Gastrocnemius medialis (tissue), 4 donors: ENCODE measurements at regions not wholly inside any gene's neighbourhood (a gene's known extent, or its start where the extent isn't known, plus 50 kb on each side); places are given as distances from the start of the nearest gene placed in this dataset.
A peak's percentile ranks its signal among the peaks of the same experiment; 100 is the strongest.

ENCODE experiments used
- ATAC-seq, 2 donors: fragments of 150-250 bp; one replicate each; pipeline ENCODE4 v1.9.1; 2016
- DNase-seq, 2 donors: peaks; one replicate each; pipeline ENCODE4 v3.0.0-alpha.2; 2019
- H3K27ac ChIP-seq, 4 donors: fragments of 200-600 bp; sonication (generic); 1 replicate in 1 of 4; 2 replicates in 3 of 4; pipeline ENCODE4 v1.5.1; 2016 to 2018; ENCODE audit warnings: mild to moderate bottlenecking in 2 of 4, moderate library complexity in 1 of 4
- H3K27me3 ChIP-seq, 3 donors: fragments of 200-600 bp; sonication (generic) in 2 of 3; 1 replicate in 1 of 3; 2 replicates in 2 of 3; pipeline versions ENCODE4 v1.5.1 to v1.6.0; 2016 to 2019; ENCODE audit warnings: mild to moderate bottlenecking in 1 of 3, moderate library complexity in 1 of 3
- H3K36me3 ChIP-seq, 2 donors: fragments of 200-600 bp; sonication (generic) in 1 of 2; one replicate each; pipeline ENCODE4 v1.5.1; 2017 to 2018
- H3K4me1 ChIP-seq, 2 donors: fragments of 200-600 bp; sonication (generic) in 1 of 2; one replicate each; pipeline ENCODE4 v1.5.1; 2016 to 2017; ENCODE audit warnings: mild to moderate bottlenecking in 2 of 2
- H3K4me3 ChIP-seq, 4 donors: fragments of 200-600 bp; sonication (generic) in 3 of 4; 1 replicate in 1 of 4; 2 replicates in 3 of 4; pipeline ENCODE4 v1.5.1; 2016 to 2019; ENCODE audit warnings: mild to moderate bottlenecking in 2 of 4
- H3K9me3 ChIP-seq, 3 donors: fragments of 200-600 bp; sonication (generic) in 2 of 3; 1 replicate in 1 of 3; 2 replicates in 2 of 3; pipeline ENCODE4 v1.5.1; 2016 to 2019
- POLR2A ChIP-seq, 2 donors: fragments of 450-650 bp; IDR thresholded peaks; one replicate each; pipeline ENCODE4 v1.6.1; 2017; ENCODE audit warnings: antibody characterized with exemption in 2 of 2, mild to moderate bottlenecking in 2 of 2, moderate library complexity in 2 of 2
- in situ Hi-C, 4 donors: fragments of 200-750 bp; cut with MboI; loops; one replicate each; pipeline versions ENCODE4 v1.15.0 to v1.8.0; 2017; ENCODE audit warnings: low sequenced_read_pairs in 4 of 4
- intact Hi-C: fragments of 100-400 bp; cut with DNase I; formaldehyde crosslinking; loops from one replicate; pipeline ENCODE4 v1.15.1; 2023; ENCODE audit warnings: low total_unique reads
- TF ChIP-seq, protein P1 (sequence below), 5 experiments: fragments of 450-650 bp in 3 of 5; fragments of 200-600 bp in 2 of 5; sonication (generic) in 2 of 5; IDR thresholded peaks in 4 of 5; conservative IDR thresholded peaks in 1 of 5; 1 replicate in 4 of 5; 2 replicates in 1 of 5; pipeline ENCODE4 v1.5.1; 2016 to 2019; ENCODE audit warnings: antibody characterized with exemption in 5 of 5, mild to moderate bottlenecking in 3 of 5, moderate library complexity in 3 of 5

DNA sequence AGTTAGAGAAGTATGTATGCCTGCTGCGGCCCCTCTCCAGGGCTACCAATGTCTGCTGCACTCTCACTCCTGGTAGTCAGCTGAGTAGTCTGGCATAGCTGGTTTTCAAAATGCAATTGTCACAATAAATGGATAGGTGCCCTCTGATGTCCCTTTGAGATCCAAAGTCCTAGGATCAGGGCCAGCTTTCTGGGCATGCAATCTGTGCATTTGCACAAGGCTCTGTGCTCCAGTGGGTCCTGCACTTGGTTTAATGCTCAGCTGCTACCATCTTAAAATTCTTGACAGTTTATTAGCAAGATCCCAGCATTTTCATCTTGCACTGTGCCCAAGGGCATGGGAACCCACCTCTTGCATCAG is 233.8 kb downstream of the LTN1 start:
- in situ Hi-C loops = no loop called here
- no peaks in the 10 kb centered on the region for H3K9me3 ChIP-seq
- H3K4me3 ChIP-seq = no peak overlapping the region
- TF ChIP-seq POLR2A (IDR thresholded peaks at IDR 0.05) = no peak
- TF ChIP-seq, protein P1, sequence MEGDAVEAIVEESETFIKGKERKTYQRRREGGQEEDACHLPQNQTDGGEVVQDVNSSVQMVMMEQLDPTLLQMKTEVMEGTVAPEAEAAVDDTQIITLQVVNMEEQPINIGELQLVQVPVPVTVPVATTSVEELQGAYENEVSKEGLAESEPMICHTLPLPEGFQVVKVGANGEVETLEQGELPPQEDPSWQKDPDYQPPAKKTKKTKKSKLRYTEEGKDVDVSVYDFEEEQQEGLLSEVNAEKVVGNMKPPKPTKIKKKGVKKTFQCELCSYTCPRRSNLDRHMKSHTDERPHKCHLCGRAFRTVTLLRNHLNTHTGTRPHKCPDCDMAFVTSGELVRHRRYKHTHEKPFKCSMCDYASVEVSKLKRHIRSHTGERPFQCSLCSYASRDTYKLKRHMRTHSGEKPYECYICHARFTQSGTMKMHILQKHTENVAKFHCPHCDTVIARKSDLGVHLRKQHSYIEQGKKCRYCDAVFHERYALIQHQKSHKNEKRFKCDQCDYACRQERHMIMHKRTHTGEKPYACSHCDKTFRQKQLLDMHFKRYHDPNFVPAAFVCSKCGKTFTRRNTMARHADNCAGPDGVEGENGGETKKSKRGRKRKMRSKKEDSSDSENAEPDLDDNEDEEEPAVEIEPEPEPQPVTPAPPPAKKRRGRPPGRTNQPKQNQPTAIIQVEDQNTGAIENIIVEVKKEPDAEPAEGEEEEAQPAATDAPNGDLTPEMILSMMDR (IDR thresholded peaks at IDR 0.05 in 4 of 5, conservative IDR thresholded peaks at IDR 0.05 in 1 of 5) = no peak
- ATAC-seq = no peak
- H3K27me3 ChIP-seq = no peaks in the 10 kb centered on the region
- H3K4me1 ChIP-seq = peaks cover 18 to 27% of the 10 kb centered on the region in 2 donors
- intact Hi-C loops = no loop called here
- no peak for DNase-seq
- H3K27ac ChIP-seq = peak overlapping the region in 1 of 4 donors; percentile 40
- H3K36me3 ChIP-seq = no peaks in the 10 kb centered on the region

DNA sequence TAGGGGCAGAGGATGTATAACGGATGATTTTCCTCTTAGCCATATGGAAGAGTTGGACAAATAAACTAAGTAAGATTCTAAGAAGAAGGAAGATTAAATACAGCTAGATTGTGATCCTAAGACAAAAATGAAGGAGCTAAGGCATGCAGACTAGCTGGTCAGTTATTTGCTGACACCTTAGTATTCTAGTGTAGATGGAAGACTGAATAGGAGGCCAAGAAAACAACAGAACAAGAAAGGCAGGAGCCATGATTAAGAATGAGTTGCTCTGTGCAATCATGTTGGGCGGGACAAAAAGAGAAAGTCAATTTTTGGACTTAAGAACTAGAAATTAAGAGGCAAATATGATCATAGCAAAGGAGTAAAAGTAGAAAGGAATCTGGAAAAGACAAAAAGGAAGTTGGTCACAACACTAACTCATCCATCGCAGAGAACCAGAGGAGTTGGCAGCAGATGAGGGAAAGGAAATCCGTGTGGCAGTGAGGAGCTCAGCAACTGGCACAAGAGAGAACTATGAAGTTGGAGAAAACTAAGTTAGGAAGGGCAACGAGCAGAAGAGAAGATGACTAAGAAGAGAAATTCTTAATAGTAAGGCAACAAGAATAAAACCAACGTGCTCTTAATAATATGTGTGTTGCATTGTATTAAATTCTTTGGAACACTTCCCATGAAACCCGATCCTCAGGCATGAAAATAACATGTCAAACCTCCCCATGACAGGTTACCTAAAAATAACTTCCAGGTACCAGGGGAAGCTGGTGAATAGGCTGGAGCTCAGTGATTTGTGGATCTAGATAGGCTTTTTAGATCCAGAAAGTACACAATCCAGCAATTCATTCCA is 234.4 kb downstream of the LTN1 start:
- peak overlapping the region in 1 of 4 donors; percentile 40 for H3K27ac ChIP-seq
- TF ChIP-seq, protein P1 (IDR thresholded peaks at IDR 0.05 in 4 of 5, conservative IDR thresholded peaks at IDR 0.05 in 1 of 5) = no peak
- TF ChIP-seq POLR2A (IDR thresholded peaks at IDR 0.05) = no peak
- intact Hi-C loops (no loop called here), in situ Hi-C loops (no loop called here)
- H3K4me3 ChIP-seq = no peak overlapping the region
- H3K4me1 ChIP-seq = peaks cover 18 to 27% of the 10 kb centered on the region in 2 donors
- no peaks in the 10 kb centered on the region for H3K27me3 ChIP-seq
- DNase-seq (no peak), ATAC-seq (peak; percentile 49 to 68)
- no peaks in the 10 kb centered on the region for H3K9me3 ChIP-seq
- no peaks in the 10 kb centered on the region for H3K36me3 ChIP-seq

DNA sequence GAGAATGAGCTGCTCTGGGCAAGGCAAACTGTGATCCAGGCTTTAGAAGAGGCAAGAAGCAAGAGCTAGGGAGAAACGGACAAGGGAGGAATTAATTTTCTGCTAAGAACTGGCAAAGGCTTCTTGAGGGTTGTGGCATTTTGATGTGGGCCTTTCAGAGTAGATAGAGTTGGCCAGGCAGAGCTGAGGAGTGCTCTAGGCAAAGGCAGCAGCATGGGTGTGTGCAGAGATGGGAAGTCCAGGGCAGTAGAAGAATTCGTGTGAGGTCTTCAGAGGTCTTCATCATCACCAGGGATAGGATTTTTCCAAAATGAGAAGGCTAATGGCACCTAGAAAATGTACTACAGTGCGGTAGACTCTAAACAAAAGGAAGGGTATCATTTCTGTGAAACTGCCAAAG is 237.8 kb downstream of the LTN1 start:
- H3K9me3 ChIP-seq = no peaks in the 10 kb centered on the region
- intact Hi-C loops = no loop called here
- peaks cover 14 to 18% of the 10 kb centered on the region in 2 donors for H3K4me1 ChIP-seq
- peak overlapping the region; percentile 42 to 66 (median 52) for H3K27ac ChIP-seq
- DNase-seq = no peak
- ATAC-seq = no peak
- H3K27me3 ChIP-seq = no peaks in the 10 kb centered on the region
- no peak overlapping the region for H3K4me3 ChIP-seq
- no peaks in the 10 kb centered on the region for H3K36me3 ChIP-seq
- TF ChIP-seq, protein P1 (IDR thresholded peaks at IDR 0.05 in 4 of 5, conservative IDR thresholded peaks at IDR 0.05 in 1 of 5) = no peak
- TF ChIP-seq POLR2A (IDR thresholded peaks at IDR 0.05) = no peak
- in situ Hi-C loops = no loop called here

DNA sequence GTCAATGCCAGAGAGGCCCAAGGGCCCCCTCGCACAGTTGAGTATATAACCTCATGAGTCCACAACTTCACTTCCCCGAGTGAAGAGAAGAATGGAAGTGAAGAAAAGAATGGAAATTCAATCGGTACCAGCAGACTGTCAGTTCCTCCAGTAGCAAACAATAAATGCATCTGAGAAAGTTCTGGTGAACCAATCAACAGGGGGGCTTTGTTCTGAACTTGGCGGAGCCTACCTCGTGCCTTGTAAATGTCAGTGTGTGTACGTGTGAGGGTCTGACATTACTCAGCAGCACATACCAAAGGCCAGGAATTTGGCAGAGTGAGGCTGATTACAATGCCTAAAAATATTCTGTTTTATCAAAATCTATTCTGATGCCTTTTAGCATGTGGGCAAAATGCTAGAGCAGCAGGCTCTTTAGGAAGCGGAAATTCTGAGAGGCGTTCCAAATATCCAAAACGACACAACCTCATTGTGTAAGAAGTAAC is 238.5 kb downstream of the LTN1 start:
- no peaks in the 10 kb centered on the region for H3K27me3 ChIP-seq
- peak overlapping the region; percentile 20 to 66 (median 56) for H3K27ac ChIP-seq
- in situ Hi-C loops = no loop called here
- no peak for DNase-seq
- H3K4me1 ChIP-seq = peaks cover 14 to 18% of the 10 kb centered on the region in 2 donors
- no peaks in the 10 kb centered on the region for H3K36me3 ChIP-seq
- intact Hi-C loops = no loop called here
- no peak for TF ChIP-seq POLR2A (IDR thresholded peaks at IDR 0.05)
- TF ChIP-seq, protein P1 (IDR thresholded peaks at IDR 0.05 in 4 of 5, conservative IDR thresholded peaks at IDR 0.05 in 1 of 5) = no peak
- H3K9me3 ChIP-seq = no peaks in the 10 kb centered on the region
- H3K4me3 ChIP-seq = no peak overlapping the region
- ATAC-seq = peak; percentile 57 to 64
